Astrocyte of the spinal cord (primary cell): ENCODE measurements at regions not wholly inside any gene's neighbourhood (a gene's known extent, or its start where the extent isn't known, plus 50 kb on each side); places are given as distances from the start of the nearest gene placed in this dataset.

Experiments used
- DNase-seq: peaks from one replicate; pipeline ENCODE4 v3.0.0; 2011; ENCODE audit warnings: low read depth, low spot score
- H3K4me3 ChIP-seq: 2 replicates; pipeline ENCODE4 v1.5.1; 2011; ENCODE audit warnings: low read depth, mild to moderate bottlenecking, low read length, moderate library complexity
- in situ Hi-C: cut with HindIII; loops from 2 replicates; pipeline ENCODE4 v1.10.0; 2017; ENCODE audit warnings: low sequenced_read_pairs
- TF ChIP-seq, protein P1 (sequence below): IDR thresholded peaks from 2 replicates; pipeline ENCODE4 v1.5.1; 2012; ENCODE audit warnings: low read depth, mild to moderate bottlenecking, low read length, inconsistent platforms

DNA sequence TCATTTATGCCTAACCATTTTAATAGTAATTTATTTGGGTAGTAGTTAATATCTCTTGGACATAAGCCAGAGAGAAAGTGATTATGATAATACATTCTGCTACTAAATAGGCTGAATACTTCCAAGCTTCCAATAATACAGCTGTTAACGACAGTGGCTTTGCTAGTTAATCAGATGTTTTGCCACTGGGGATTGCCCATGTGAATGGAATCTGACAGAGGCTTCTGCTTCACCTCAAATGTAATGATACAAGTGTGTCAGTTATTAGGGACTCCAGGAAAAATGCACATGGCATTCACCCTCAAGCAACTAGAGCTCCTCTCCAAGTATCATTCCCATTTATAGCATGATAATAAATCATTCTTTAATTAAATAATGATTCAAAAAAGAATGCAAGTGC lies 185.0 kb upstream of the TMEFF2 start:
- TF ChIP-seq, protein P1, sequence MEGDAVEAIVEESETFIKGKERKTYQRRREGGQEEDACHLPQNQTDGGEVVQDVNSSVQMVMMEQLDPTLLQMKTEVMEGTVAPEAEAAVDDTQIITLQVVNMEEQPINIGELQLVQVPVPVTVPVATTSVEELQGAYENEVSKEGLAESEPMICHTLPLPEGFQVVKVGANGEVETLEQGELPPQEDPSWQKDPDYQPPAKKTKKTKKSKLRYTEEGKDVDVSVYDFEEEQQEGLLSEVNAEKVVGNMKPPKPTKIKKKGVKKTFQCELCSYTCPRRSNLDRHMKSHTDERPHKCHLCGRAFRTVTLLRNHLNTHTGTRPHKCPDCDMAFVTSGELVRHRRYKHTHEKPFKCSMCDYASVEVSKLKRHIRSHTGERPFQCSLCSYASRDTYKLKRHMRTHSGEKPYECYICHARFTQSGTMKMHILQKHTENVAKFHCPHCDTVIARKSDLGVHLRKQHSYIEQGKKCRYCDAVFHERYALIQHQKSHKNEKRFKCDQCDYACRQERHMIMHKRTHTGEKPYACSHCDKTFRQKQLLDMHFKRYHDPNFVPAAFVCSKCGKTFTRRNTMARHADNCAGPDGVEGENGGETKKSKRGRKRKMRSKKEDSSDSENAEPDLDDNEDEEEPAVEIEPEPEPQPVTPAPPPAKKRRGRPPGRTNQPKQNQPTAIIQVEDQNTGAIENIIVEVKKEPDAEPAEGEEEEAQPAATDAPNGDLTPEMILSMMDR = no peak
- in situ Hi-C loops = no loop called here
- DNase-seq = no peak
- H3K4me3 ChIP-seq = no peak overlapping the region

DNA sequence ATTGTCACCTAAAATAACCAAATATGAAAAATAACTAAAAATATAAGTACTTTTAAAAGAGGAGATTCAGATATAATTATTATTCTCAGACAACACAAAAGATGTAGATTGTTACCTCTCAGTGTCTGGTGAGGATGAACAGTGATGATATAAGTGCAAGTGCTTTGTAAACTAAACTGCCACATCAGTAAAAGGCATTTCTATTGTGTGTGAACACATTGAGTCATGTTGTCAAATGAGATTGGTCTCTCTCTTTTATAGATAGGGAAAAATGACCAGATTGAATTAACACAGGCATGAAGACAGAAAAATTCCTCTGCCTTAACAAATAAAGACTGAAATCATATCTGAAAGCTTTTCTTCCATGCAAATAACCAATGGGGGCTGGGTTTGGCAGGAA lies 182.4 kb upstream of the TMEFF2 start:
- H3K4me3 ChIP-seq = no peak overlapping the region
- in situ Hi-C loops = no loop called here
- TF ChIP-seq, protein P1 = no peak
- no peak for DNase-seq

DNA sequence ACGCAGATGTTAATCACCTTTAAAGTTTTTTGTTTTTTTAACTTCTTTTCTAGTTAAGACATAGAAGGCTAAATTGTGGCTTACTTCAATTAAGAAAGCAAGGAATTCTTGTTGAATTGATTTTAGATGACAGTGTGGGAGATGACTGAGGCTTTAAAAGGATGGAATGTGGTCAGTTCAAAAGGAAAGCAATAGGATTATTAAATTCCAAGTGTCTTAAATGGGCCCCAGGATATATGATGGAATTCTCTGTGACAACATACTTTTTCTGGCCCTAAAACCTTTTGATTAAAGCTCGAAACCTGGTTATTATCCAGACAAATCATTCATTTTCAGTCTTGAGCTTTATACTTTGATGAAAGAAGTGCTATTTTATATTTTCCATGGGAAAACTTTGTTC lies 179.0 kb upstream of the TMEFF2 start:
- no peak for DNase-seq
- in situ Hi-C loops = no loop called here
- TF ChIP-seq, protein P1 = no peak
- H3K4me3 ChIP-seq = no peak overlapping the region

DNA sequence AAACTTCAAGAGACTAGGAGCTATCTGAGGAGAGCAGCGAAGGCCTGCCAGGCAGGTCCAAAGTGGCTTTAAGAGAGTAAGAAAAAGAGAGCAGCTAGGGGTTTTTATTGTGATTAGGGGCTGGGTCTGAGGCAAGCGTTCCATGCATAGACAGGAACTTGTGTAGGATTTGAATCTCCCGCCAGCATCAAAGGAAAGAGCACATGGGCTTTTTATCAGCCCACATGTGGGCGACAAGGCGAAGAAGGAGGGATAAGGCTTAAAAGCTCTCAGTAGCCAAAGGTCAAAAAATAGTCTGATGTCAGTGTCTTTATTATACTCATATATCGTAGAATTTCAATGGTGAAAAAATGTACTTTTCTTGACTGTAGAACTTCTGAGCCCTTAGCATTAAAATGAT lies 178.5 kb upstream of the TMEFF2 start:
- no peak overlapping the region for H3K4me3 ChIP-seq
- DNase-seq = no peak
- in situ Hi-C loops = no loop called here
- TF ChIP-seq, protein P1 = no peak

DNA sequence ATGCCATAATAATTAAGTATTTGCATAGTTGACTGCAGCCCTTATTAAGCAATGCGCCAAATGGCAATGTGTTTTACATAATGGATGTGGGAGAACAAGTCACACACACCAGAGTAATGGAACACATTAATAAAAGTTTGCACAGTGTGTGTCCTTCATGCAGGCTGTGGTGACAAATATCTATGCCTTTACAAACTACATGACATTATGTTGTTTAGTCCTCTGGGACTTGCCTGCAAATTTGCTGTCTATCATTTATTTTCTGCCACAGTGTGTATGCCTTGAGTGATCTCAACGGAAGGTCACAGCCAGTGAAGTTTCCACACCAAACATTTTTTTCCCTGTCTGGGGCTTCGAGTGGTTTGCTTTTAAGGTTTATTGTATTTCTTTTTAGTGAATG lies 175.2 kb upstream of the TMEFF2 start:
- no peak overlapping the region for H3K4me3 ChIP-seq
- in situ Hi-C loops = no loop called here

DNA sequence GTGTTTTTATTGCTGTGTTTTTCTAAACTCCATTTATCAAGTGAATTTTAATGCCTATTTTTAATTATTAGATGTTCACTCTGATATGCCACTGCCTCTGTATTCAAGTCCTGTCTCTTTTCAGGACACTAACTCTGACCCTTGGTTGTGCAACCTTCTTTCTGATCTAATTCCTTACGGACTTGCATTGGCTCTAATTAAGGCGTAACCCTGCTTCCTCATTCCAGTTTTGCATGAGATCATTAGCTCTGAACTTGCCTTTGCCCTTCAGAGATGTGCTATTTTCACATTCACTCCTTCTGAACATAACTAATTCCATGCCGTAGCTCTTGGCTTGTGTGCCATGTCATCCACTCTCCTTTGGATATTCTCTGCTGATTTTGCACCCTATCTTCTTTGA lies 162.5 kb upstream of the TMEFF2 start:
- no peak overlapping the region for H3K4me3 ChIP-seq
- DNase-seq = no peak
- TF ChIP-seq, protein P1 = no peak
- in situ Hi-C loops = no loop called here

More for the DNA sequence above, 175.2 kb upstream of the TMEFF2 start:
- TF ChIP-seq, protein P1 = no peak
- DNase-seq = no peak
